H54 (cell line): ENCODE measurements at regions not wholly inside any gene's neighbourhood (a gene's known extent, or its start where the extent isn't known, plus 50 kb on each side); places are given as distances from the start of the nearest gene placed in this dataset.
"Not testable (repeated sequence)": the region's sequence is repeated elsewhere in the genome, so short reads cannot be mapped to it uniquely, and the experiment has no call there.

Experiments
- DNase-seq: peaks from one replicate; pipeline ENCODE4 v3.0.0; 2011; ENCODE audit warnings: low spot score, mixed read lengths; ENCODE audit not compliant: insufficient read length
- FAIRE-seq: peaks from 3 replicates; lab custom pipeline; 2011; peaks lifted over from hg19 to GRCh38; lab: Jason Lieb, UNC
- POLR2A ChIP-seq: IDR thresholded peaks from 2 replicates; pipeline ENCODE4 v1.6.1; 2011; ENCODE audit warnings: low read depth, mild to moderate bottlenecking, low read length

GRCh38 chr4:29908276-29908675 is 811.9 kb upstream of the PCDH7 start:
- FAIRE-seq (no peak), DNase-seq (no peak)

GRCh38 chr4:29927895-29928294 is 792.3 kb upstream of the PCDH7 start:
- DNase-seq (no peak), FAIRE-seq (no peak)
- no peak for TF ChIP-seq POLR2A

More at GRCh38 chr4:29908276-29908675, 811.9 kb upstream of the PCDH7 start:
- no peak for TF ChIP-seq POLR2A

GRCh38 chr4:29948451-29948850 is 771.7 kb upstream of the PCDH7 start:
- no peak for TF ChIP-seq POLR2A
- DNase-seq (no peak), FAIRE-seq (no peak)

GRCh38 chr4:29948858-29949257 is 771.3 kb upstream of the PCDH7 start:
- no peak for TF ChIP-seq POLR2A
- DNase-seq (no peak), FAIRE-seq (no peak)

- FAIRE-seq (no peak), DNase-seq (no peak)
- TF ChIP-seq POLR2A = no peak
Measured at GRCh38 chr4:29966386-29966785, 753.8 kb upstream of the PCDH7 start.

- TF ChIP-seq POLR2A = no peak
- DNase-seq (peak; percentile 1), FAIRE-seq (no peak)
Measured at GRCh38 chr4:29970626-29971025, 749.5 kb upstream of the PCDH7 start.

- no peak for TF ChIP-seq POLR2A
- FAIRE-seq = no peak
- no peak for DNase-seq
Measured at GRCh38 chr4:29972121-29972520, 748.0 kb upstream of the PCDH7 start.

- no peak for FAIRE-seq
- TF ChIP-seq POLR2A = no peak
- no peak for DNase-seq
Measured at GRCh38 chr4:29983890-29984289, 736.3 kb upstream of the PCDH7 start.

- TF ChIP-seq POLR2A = no peak
- FAIRE-seq (no peak), DNase-seq (no peak)
Measured at GRCh38 chr4:30001628-30002027, 718.5 kb upstream of the PCDH7 start.

- TF ChIP-seq POLR2A = no peak
- no peak for DNase-seq
- FAIRE-seq = no peak
Measured at GRCh38 chr4:30002341-30002740, 717.8 kb upstream of the PCDH7 start.

GRCh38 chr4:30005995-30006394 is 714.2 kb upstream of the PCDH7 start:
- TF ChIP-seq POLR2A = no peak
- DNase-seq (no peak), FAIRE-seq (no peak)

- no peak for FAIRE-seq
- no peak for DNase-seq
- no peak for TF ChIP-seq POLR2A
Measured at GRCh38 chr4:30024526-30024925, 695.6 kb upstream of the PCDH7 start.

- no peak for FAIRE-seq
- no peak for DNase-seq
- TF ChIP-seq POLR2A = no peak
Measured at GRCh38 chr4:30028826-30029225, 691.3 kb upstream of the PCDH7 start.

GRCh38 chr4:30056016-30056766 is 664.0 kb upstream of the PCDH7 start:
- no peak for TF ChIP-seq POLR2A
- FAIRE-seq = no peak
- no peak for DNase-seq

GRCh38 chr4:30068234-30068633 is 651.9 kb upstream of the PCDH7 start:
- FAIRE-seq (no peak), DNase-seq (no peak)
- TF ChIP-seq POLR2A = no peak

- FAIRE-seq (no peak), DNase-seq (no peak)
- no peak for TF ChIP-seq POLR2A
Measured at GRCh38 chr4:30073011-30073710, 647.0 kb upstream of the PCDH7 start.

GRCh38 chr4:30092420-30093128 is 627.6 kb upstream of the PCDH7 start:
- FAIRE-seq = not testable (repeated sequence)

More at GRCh38 chr4:30092420-30093128, 627.6 kb upstream of the PCDH7 start:
- DNase-seq = not testable (repeated sequence)
